Osteoblast (primary cell): ENCODE measurements at regions not wholly inside any gene's neighbourhood (a gene's known extent, or its start where the extent isn't known, plus 50 kb on each side); places are given as distances from the start of the nearest gene placed in this dataset.

Experiments
- DNase-seq: peaks from one replicate; pipeline ENCODE4 v3.0.0; 2011; ENCODE audit warnings: low spot score, mixed read lengths; ENCODE audit not compliant: insufficient read length; ENCODE audit errors: missing footprints
- H2AFZ ChIP-seq: 2 replicates; pipeline ENCODE4 v1.6.0; 2011; ENCODE audit warnings: mild to moderate bottlenecking, low read length
- H3K27ac ChIP-seq: 2 replicates; pipeline ENCODE4 v1.5.1; 2011; ENCODE audit warnings: mild to moderate bottlenecking, low read depth, low read length, moderate library complexity
- H3K27me3 ChIP-seq: 2 replicates; pipeline ENCODE4 v1.6.0; 2012; ENCODE audit warnings: mild to moderate bottlenecking, control low read depth, inconsistent platforms, low read length, moderate library complexity; ENCODE audit not compliant: insufficient read depth
- H3K36me3 ChIP-seq: 2 replicates; pipeline ENCODE4 v1.5.1; 2011; ENCODE audit warnings: mild to moderate bottlenecking, low read length, control low read depth, moderate library complexity; ENCODE audit not compliant: insufficient read depth
- H3K4me1 ChIP-seq: 2 replicates; pipeline ENCODE4 v1.5.1; 2011; ENCODE audit warnings: mild to moderate bottlenecking, low read length, control low read depth, moderate library complexity; ENCODE audit not compliant: insufficient read depth
- H3K4me2 ChIP-seq: 2 replicates; pipeline ENCODE4 v1.6.0; 2011; ENCODE audit warnings: mild to moderate bottlenecking, low read length; ENCODE audit not compliant: insufficient read depth
- H3K4me3 ChIP-seq: fragments of 200-600 bp; sonication (generic); 3 replicates; pipeline ENCODE4 v1.5.1; 2012; ENCODE audit warnings: mild to moderate bottlenecking, low read length, inconsistent platforms; ENCODE audit not compliant: insufficient read depth
- H3K79me2 ChIP-seq: 2 replicates; pipeline ENCODE4 v1.6.0; 2012; ENCODE audit warnings: mild to moderate bottlenecking, low read length, control low read depth, inconsistent platforms; ENCODE audit not compliant: insufficient read depth
- H3K9me3 ChIP-seq: 2 replicates; pipeline ENCODE4 v1.5.1; 2011; ENCODE audit warnings: low read depth, low read length, control low read depth
- H4K20me1 ChIP-seq: 2 replicates; pipeline ENCODE4 v1.6.0; 2012; ENCODE audit warnings: mild to moderate bottlenecking, low read length, control low read depth; ENCODE audit not compliant: insufficient read depth
- TF ChIP-seq, protein P1 (sequence below): IDR thresholded peaks from 2 replicates; pipeline ENCODE4 v1.5.1; 2011; ENCODE audit warnings: mild to moderate bottlenecking, low read depth, low read length, moderate library complexity; ENCODE audit errors: extremely low read depth

DNA sequence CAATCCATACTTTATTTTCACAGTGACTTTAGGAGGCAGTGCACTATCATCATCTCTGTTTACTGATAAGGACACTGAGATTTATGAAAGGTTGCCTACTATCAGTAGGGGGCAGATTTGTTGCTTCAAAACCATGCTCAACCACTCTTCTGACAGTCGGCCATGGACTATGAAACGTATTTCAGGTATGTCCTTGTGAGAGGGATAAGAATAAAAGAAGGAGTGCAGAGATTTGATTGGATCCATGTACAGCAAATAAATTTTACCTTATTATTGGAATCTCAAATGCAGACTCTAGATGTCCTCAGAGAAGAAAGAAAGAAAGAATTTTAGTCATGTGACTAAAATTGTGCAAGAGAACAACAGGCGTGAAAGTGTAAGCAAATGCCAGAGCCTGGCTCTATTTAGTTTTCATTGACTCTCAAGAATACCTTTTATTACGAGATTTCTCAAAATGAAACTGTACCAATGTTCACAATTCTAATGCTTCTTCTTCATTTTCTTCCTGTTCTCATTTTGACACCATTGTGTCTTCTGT, 296.6 kb upstream of the RASA1 start:
- Histone ChIP-seq H3K4me2 (peak overlapping the region; percentile 21), H4K20me1 (no peaks in the 10 kb centered on the region), H3K36me3 (no peaks in the 10 kb centered on the region), H3K27me3 (no peaks in the 10 kb centered on the region), H3K79me2 (no peaks in the 10 kb centered on the region), H3K4me1 (peaks cover 4% of the 10 kb centered on the region), H3K4me3 (no peak overlapping the region), H2AFZ (peak overlapping the region; percentile 56), H3K9me3 (no peaks in the 10 kb centered on the region), H3K27ac (no peak overlapping the region)
- TF ChIP-seq, protein P1, sequence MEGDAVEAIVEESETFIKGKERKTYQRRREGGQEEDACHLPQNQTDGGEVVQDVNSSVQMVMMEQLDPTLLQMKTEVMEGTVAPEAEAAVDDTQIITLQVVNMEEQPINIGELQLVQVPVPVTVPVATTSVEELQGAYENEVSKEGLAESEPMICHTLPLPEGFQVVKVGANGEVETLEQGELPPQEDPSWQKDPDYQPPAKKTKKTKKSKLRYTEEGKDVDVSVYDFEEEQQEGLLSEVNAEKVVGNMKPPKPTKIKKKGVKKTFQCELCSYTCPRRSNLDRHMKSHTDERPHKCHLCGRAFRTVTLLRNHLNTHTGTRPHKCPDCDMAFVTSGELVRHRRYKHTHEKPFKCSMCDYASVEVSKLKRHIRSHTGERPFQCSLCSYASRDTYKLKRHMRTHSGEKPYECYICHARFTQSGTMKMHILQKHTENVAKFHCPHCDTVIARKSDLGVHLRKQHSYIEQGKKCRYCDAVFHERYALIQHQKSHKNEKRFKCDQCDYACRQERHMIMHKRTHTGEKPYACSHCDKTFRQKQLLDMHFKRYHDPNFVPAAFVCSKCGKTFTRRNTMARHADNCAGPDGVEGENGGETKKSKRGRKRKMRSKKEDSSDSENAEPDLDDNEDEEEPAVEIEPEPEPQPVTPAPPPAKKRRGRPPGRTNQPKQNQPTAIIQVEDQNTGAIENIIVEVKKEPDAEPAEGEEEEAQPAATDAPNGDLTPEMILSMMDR, result peak; percentile 32
- no peak for DNase-seq

DNA sequence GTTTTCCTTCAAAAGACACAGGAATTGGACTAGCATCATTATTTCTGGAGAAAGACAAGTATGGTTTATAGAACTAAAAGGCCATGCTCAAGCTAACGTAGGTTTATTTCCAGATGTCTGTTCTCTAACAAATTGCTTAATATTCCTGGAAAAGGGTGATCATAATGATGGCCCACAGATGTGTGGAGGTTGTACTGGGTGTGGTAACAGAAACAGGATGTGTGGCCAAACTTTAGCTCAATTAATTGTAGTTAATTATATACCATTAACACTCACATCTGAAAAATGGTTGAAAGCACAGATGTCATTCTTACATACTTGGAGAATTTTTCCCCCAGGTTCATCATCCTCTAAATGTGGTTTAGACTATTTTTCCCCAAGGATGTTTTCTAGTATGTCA, 292.7 kb upstream of the RASA1 start:
- H3K4me3 ChIP-seq, result no peak overlapping the region
- H3K4me1 ChIP-seq, result peaks cover 3% of the 10 kb centered on the region
- no peaks in the 10 kb centered on the region for H3K27me3 ChIP-seq
- no peak for DNase-seq
- H3K4me2 ChIP-seq, result no peak overlapping the region
- H3K79me2 ChIP-seq, result no peaks in the 10 kb centered on the region
- H2AFZ ChIP-seq, result no peak overlapping the region
- TF ChIP-seq, protein P1, result no peak
- H3K9me3 ChIP-seq, result no peaks in the 10 kb centered on the region
- no peaks in the 10 kb centered on the region for H4K20me1 ChIP-seq
- no peaks in the 10 kb centered on the region for H3K36me3 ChIP-seq
- H3K27ac ChIP-seq, result no peak overlapping the region

DNA sequence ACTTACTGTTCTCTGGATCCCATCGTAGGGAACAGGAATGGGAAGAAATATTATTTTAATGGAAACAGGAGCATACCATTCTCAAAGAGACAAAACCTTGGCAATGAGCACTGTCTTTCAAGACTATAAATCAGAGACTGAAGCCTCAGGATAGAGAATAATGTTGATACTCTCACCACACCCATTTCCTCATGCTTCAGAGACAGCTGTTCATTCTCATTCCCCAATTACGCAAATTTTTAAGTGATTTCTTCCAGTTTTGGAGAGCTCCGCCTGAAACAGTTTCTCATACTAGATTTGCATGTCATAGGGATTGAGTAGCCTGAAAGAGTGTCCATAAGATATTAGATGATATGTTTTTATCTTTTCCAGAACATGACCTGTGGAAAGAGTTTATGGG, 290.5 kb upstream of the RASA1 start:
- Histone ChIP-seq H3K9me3 (no peaks in the 10 kb centered on the region), H3K4me3 (no peak overlapping the region), H3K4me1 (peaks cover 7% of the 10 kb centered on the region), H2AFZ (no peak overlapping the region), H3K36me3 (no peaks in the 10 kb centered on the region), H4K20me1 (no peaks in the 10 kb centered on the region), H3K27ac (no peak overlapping the region), H3K79me2 (no peaks in the 10 kb centered on the region), H3K4me2 (no peak overlapping the region), H3K27me3 (no peaks in the 10 kb centered on the region)
- no peak for DNase-seq
- TF ChIP-seq, protein P1, result no peak

DNA sequence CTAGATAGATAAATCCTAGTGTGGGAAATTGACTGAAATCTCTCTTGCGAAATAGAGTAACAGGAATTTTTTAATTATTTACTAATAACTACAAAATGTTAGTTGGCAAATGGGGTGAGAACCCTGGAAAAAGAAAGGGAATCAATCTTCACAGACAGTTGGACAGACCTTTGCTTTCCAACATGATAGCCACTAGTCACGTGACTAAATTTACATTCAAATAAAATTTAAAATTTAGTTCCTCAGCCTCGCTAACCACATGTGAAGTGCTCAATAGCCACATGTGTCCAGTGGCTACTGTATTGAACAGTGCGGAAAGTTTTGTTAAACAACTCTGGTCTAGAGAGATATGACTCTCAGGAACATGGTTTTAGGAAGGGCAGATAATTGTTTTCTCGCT, 289.9 kb upstream of the RASA1 start:
- Histone ChIP-seq H3K27me3 (no peaks in the 10 kb centered on the region), H3K9me3 (no peaks in the 10 kb centered on the region), H3K36me3 (no peaks in the 10 kb centered on the region), H3K79me2 (no peaks in the 10 kb centered on the region), H2AFZ (no peak overlapping the region), H3K4me1 (peaks cover 7% of the 10 kb centered on the region), H4K20me1 (no peaks in the 10 kb centered on the region), H3K4me2 (no peak overlapping the region), H3K4me3 (no peak overlapping the region), H3K27ac (no peak overlapping the region)
- TF ChIP-seq, protein P1, result no peak
- no peak for DNase-seq
